NT2/D1 (cell line): ENCODE measurements at regions not wholly inside any gene's neighbourhood (a gene's known extent, or its start where the extent isn't known, plus 50 kb on each side); places are given as distances from the start of the nearest gene placed in this dataset.

Experiments
- SUZ12 ChIP-seq: IDR thresholded peaks from 2 replicates; pipeline ENCODE4 v1.6.1; 2011; ENCODE audit not compliant: insufficient read length, insufficient read depth; ENCODE audit errors: extremely low read depth
- ZNF274 ChIP-seq: IDR thresholded peaks from 2 replicates; pipeline ENCODE4 v1.6.1; 2011; ENCODE audit warnings: mild to moderate bottlenecking, low read depth, low read length

DNA sequence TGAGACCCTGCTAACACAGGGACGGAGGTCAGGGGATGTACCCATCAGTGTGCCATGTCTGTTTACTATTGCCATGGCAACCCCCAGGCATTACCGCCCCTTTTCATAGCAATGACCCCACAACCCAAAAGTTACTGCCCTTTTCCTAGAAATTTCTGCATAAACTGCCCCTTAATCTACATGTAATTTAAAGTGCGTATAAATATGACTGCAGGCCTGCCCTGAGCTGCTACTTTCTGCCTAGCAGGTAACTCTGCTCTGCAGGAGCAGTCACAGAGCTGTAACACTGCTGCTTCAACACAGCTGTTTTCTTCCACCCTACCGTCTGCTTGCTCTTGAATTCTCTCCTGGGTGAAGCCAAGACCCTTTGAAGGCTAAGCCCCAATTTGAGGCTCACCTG lies 57.1 kb upstream of the RPS6KA2 start:
- no peak for TF ChIP-seq ZNF274
- TF ChIP-seq SUZ12 = no peak
